ENCODE measurements at regions not wholly inside any gene's neighbourhood (a gene's known extent, or its start where the extent isn't known, plus 50 kb on each side); places are given as distances from the start of the nearest gene placed in this dataset.

GRCh38 chr1:189616893-189617292 lies 860.8 kb downstream of the BRINP3 start:
- no peak for ATAC-seq
- no peak overlapping the region for H3K4me3 ChIP-seq
- H3K36me3 ChIP-seq = no peaks in the 10 kb centered on the region
- WGBS (ENCODE audit: insufficient coverage, low coverage, low lambda C conversion rate, missing lambda C conversion rate) = 59% methylated on average over 5 of the region's 5 CpGs
- no peak for DNase-seq
- no peaks in the 10 kb centered on the region for H3K27me3 ChIP-seq
- no peak overlapping the region for H3K27ac ChIP-seq
- H3K9me3 ChIP-seq = no peaks in the 10 kb centered on the region
- intact Hi-C loops (cut with DNase I) = no loop called here
- TF ChIP-seq POLR2A (IDR thresholded peaks at IDR 0.05) (no peak), CTCF (IDR thresholded peaks at IDR 0.05) (no peak)
- no peaks in the 10 kb centered on the region for H3K4me1 ChIP-seq

- Histone ChIP-seq H3K9me3 (no peaks in the 10 kb centered on the region), H3K27me3 (no peaks in the 10 kb centered on the region), H3K36me3 (no peaks in the 10 kb centered on the region), H3K4me3 (no peak overlapping the region), H3K4me1 (no peaks in the 10 kb centered on the region), H3K27ac (no peak overlapping the region)
- intact Hi-C loops (cut with DNase I) = no loop called here
- DNase-seq (no peak), ATAC-seq (no peak)
- 41% methylated on average over 3 of the region's 3 CpGs for WGBS (ENCODE audit: insufficient coverage, low coverage, low lambda C conversion rate, missing lambda C conversion rate)
- TF ChIP-seq POLR2A (IDR thresholded peaks at IDR 0.05) (no peak), CTCF (IDR thresholded peaks at IDR 0.05) (no peak)
These were observed 857.9 kb downstream of the BRINP3 start for GRCh38 chr1:189619682-189620332.

- intact Hi-C loops (cut with DNase I) = no loop called here
- no peak for TF ChIP-seq POLR2A (IDR thresholded peaks at IDR 0.05)
- TF ChIP-seq CTCF (IDR thresholded peaks at IDR 0.05) = no peak
- H3K4me3 ChIP-seq = no peak overlapping the region
- H3K36me3 ChIP-seq = no peaks in the 10 kb centered on the region
- 35% methylated on average over 2 of the region's 2 CpGs for WGBS (ENCODE audit: insufficient coverage, low coverage, low lambda C conversion rate, missing lambda C conversion rate)
- DNase-seq = no peak
- no peak overlapping the region for H3K27ac ChIP-seq
- H3K9me3 ChIP-seq = no peaks in the 10 kb centered on the region
- H3K4me1 ChIP-seq = no peaks in the 10 kb centered on the region
- no peaks in the 10 kb centered on the region for H3K27me3 ChIP-seq
- ATAC-seq = no peak
These were observed 857.2 kb downstream of the BRINP3 start for GRCh38 chr1:189620471-189620870.

- Histone ChIP-seq H3K27me3 (no peaks in the 10 kb centered on the region), H3K27ac (no peak overlapping the region), H3K4me3 (no peak overlapping the region), H3K36me3 (no peaks in the 10 kb centered on the region), H3K4me1 (no peaks in the 10 kb centered on the region), H3K9me3 (no peaks in the 10 kb centered on the region)
- DNase-seq (no peak), ATAC-seq (no peak)
- intact Hi-C loops (cut with DNase I) = no loop called here
- WGBS (ENCODE audit: insufficient coverage, low coverage, low lambda C conversion rate, missing lambda C conversion rate) = 62% methylated on average over 2 of the region's 2 CpGs
- no peak for TF ChIP-seq CTCF (IDR thresholded peaks at IDR 0.05)
- no peak for TF ChIP-seq POLR2A (IDR thresholded peaks at IDR 0.05)
These were observed 854.3 kb downstream of the BRINP3 start for GRCh38 chr1:189623336-189623735.

- no peak overlapping the region for H3K4me3 ChIP-seq
- H3K27me3 ChIP-seq = no peaks in the 10 kb centered on the region
- DNase-seq = no peak
- no peak for ATAC-seq
- intact Hi-C loops (cut with DNase I) = no loop called here
- no peaks in the 10 kb centered on the region for H3K36me3 ChIP-seq
- no peaks in the 10 kb centered on the region for H3K4me1 ChIP-seq
- no peak overlapping the region for H3K27ac ChIP-seq
- WGBS (ENCODE audit: insufficient coverage, low coverage, low lambda C conversion rate, missing lambda C conversion rate) = 23% methylated on average over 2 of the region's 2 CpGs
- H3K9me3 ChIP-seq = no peaks in the 10 kb centered on the region
- TF ChIP-seq POLR2A (IDR thresholded peaks at IDR 0.05) (no peak), CTCF (IDR thresholded peaks at IDR 0.05) (no peak)
These were observed 850.2 kb downstream of the BRINP3 start for GRCh38 chr1:189627427-189627826.

Measured in right lobe of liver (tissue), 6 donors.